ENCODE measurements at regions not wholly inside any gene's neighbourhood (a gene's known extent, or its start where the extent isn't known, plus 50 kb on each side); places are given as distances from the start of the nearest gene placed in this dataset.

- no peak for TF ChIP-seq CTCF (IDR thresholded peaks at IDR 0.05; ENCODE audit: unreplicated experiment)
- Mint-ChIP-seq H3K9me3 (peaks cover 9% of the 10 kb centered on the region), H3K4me3 (no peak overlapping the region), H3K36me3 (no peaks in the 10 kb centered on the region), H3K27me3 (ENCODE audit: low read depth) (no peaks in the 10 kb centered on the region), H3K27ac (no peak overlapping the region), H3K4me1 (peaks cover 18% of the 10 kb centered on the region)
- no peak for DNase-seq (ENCODE audit: low spot score in 2 of 2, unreplicated experiment in 2 of 2)
These were observed 514.8 kb downstream of the MN1 start for GRCh38 chr22:27286711-27287110.

- H3K9me3 Mint-ChIP-seq: no peaks in the 10 kb centered on the region
- no peak overlapping the region for H3K27ac Mint-ChIP-seq
- peaks cover 22% of the 10 kb centered on the region for H3K4me1 Mint-ChIP-seq
- peaks cover 10% of the 10 kb centered on the region for H3K27me3 Mint-ChIP-seq (ENCODE audit: low read depth)
- no peak for DNase-seq (ENCODE audit: low spot score in 2 of 2, unreplicated experiment in 2 of 2)
- no peaks in the 10 kb centered on the region for H3K36me3 Mint-ChIP-seq
- no peak for TF ChIP-seq CTCF (IDR thresholded peaks at IDR 0.05; ENCODE audit: unreplicated experiment)
- H3K4me3 Mint-ChIP-seq: no peak overlapping the region
These were observed 508.8 kb downstream of the MN1 start for GRCh38 chr22:27292542-27293299.

GRCh38 chr22:27293721-27294445 lies 507.7 kb downstream of the MN1 start:
- H3K27me3 Mint-ChIP-seq (ENCODE audit: low read depth): peaks cover 12% of the 10 kb centered on the region

GRCh38 chr22:27295040-27295439 lies 506.5 kb downstream of the MN1 start:
- no peak for TF ChIP-seq CTCF (IDR thresholded peaks at IDR 0.05; ENCODE audit: unreplicated experiment)
- Mint-ChIP-seq H3K9me3 (no peaks in the 10 kb centered on the region), H3K4me1 (peaks cover 41% of the 10 kb centered on the region), H3K36me3 (no peaks in the 10 kb centered on the region), H3K27ac (no peak overlapping the region), H3K4me3 (no peak overlapping the region), H3K27me3 (ENCODE audit: low read depth) (peaks cover 12% of the 10 kb centered on the region)
- DNase-seq (ENCODE audit: low spot score in 2 of 2, unreplicated experiment in 2 of 2): no peak

More at GRCh38 chr22:27293721-27294445, 507.7 kb downstream of the MN1 start:
- H3K9me3 Mint-ChIP-seq: no peaks in the 10 kb centered on the region
- H3K4me1 Mint-ChIP-seq: peaks cover 31% of the 10 kb centered on the region
- TF ChIP-seq CTCF (IDR thresholded peaks at IDR 0.05; ENCODE audit: unreplicated experiment): no peak
- H3K4me3 Mint-ChIP-seq: no peak overlapping the region
- H3K27ac Mint-ChIP-seq: no peak overlapping the region
- no peak for DNase-seq (ENCODE audit: low spot score in 2 of 2, unreplicated experiment in 2 of 2)
- H3K36me3 Mint-ChIP-seq: no peaks in the 10 kb centered on the region

- Mint-ChIP-seq H3K27me3 (ENCODE audit: low read depth) (peaks cover 12% of the 10 kb centered on the region), H3K27ac (no peak overlapping the region), H3K9me3 (no peaks in the 10 kb centered on the region), H3K4me3 (no peak overlapping the region), H3K4me1 (peaks cover 46% of the 10 kb centered on the region), H3K36me3 (no peaks in the 10 kb centered on the region)
- no peak for TF ChIP-seq CTCF (IDR thresholded peaks at IDR 0.05; ENCODE audit: unreplicated experiment)
- DNase-seq (ENCODE audit: low spot score in 2 of 2, unreplicated experiment in 2 of 2): no peak
These were observed 506.0 kb downstream of the MN1 start for GRCh38 chr22:27295605-27296004.
